ENCODE measurements at regions not wholly inside any gene's neighbourhood (a gene's known extent, or its start where the extent isn't known, plus 50 kb on each side); places are given as distances from the start of the nearest gene placed in this dataset.
"Not testable (repeated sequence)": the region's sequence is repeated elsewhere in the genome, so short reads cannot be mapped to it uniquely, and the experiment has no call there.

DNA sequence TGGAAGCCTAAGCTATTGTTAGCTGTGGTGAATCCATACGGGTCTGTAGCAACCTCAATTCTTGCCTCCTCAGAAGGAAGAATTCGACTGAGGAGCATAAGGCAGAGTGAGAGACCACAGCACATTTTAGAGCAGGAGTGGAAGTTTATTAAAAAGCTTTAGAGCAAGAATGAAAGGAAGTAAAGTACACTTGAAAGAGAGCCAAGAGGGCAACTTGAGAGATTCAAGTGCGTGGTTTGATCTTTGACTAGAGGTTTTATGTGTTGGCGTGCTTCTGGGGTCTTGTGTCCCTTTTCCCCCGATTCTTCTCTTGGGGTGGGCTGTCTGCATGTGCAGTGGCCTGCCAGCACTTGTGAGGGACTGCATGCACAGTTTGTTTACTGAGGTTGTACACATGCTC lies 880.6 kb upstream of the INTU start:
- DNase-seq, result peak in 1 of 14 donors; percentile 1

DNA sequence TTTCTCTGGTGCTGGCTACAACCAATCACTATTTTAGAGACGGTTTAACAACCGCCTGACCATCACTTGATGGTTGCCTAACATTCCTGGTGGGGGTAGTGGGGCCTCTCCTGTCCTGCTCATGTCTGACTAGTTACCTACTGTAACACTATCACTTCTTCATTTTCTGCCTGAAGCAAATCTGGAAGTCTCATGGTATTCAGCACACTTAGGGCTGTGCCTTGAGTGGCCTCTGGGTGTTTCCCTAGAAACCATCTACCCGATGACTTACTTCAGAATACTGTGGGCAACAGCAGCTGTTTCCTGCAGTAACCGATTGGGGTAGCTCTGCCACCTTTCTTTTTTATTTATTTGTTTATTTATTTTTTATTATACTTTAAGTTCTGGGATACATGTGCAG lies 880.1 kb upstream of the INTU start:
- DNase-seq, result no peak

DNA sequence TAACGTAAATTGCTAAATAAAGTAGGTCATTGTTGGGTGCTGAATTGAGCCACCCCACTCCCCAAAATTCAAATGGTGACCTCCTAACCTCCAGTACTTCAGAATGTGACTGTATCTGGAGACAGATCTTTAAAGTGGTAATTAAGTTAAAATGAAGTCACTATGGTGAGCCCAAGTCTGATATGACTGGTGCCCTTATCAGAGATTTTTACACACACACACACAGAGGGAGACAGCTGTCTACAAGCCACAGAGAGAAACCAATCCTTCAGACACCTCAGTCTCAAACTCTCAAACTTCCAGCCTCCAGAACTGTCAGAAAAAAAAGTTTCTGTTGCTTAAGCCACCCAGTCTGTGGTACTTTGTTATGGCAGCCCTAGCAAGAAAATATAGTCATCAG lies 879.2 kb upstream of the INTU start:
- DNase-seq, result no peak

DNA sequence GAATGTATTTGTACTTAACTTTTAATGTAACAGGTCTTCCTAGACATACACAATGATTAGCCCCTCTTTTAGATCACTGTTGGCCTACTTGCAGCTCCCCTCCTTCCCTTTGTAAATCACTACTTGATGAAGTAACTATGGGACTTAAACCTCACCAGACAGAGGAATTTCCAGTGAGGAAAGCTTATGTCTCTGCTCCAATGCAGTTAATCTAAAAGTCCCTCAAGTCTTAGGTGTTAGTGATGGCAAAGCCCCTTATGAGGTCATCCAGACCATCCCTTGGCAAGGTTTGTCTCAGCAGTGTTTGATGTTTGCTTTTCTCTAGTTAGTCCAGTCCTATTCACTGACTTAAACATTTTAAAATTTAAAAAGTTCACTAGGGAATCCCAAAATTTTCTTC lies 877.3 kb upstream of the INTU start:
- no peak for DNase-seq

DNA sequence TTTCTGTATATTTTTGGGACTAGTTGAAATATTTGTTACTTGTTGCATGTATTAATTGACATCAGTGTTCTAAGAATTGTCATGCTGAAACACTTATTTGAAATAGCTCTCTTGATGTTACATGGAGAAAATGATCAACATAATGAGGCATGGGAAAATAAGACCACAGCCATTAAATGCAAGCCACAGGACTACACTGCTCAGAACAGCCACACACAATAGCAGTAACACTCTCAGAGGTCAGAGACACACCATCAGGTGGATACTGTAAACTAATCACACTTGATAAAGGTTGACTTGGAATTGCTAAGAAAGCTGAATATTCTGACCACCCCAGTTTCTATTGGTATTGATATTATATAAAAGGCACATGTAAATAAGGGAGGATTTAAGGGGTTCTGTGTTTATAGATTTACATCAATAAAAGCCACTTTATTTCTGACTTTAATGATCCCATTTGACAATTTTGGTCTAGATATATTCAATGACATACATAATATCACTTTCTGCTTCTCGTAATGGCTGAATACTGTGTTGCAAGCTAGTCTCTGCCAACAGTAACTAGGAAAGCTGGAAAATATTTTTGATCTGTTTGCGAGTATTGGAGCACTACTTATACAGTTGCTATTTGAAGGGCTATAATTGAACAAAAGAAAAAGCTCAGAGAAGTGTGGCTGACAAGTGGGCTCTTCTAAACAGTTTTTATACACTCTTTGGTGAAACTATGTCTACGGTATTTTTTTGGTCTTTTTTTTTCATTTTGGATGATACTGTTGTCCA lies 876.5 kb upstream of the INTU start:
- no peak for DNase-seq

DNA sequence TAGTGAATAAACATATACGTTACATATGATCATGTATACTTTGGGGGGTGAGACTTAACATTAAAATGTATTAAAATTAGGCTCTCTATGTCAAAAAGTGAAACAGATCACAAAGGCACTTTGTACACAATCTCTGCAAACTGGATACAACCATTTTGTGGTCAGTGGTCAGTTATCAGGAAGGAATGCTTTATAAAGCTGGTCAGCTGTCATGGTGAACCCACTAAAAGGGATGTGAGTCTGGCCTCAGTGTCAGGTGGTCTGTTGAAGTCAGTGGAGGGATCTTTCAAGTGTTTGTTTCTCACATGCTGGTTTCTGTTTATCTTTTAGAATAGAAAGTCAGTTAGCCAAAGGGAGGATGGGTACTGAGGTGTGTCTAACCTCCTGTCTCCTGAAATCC lies 875.5 kb upstream of the INTU start:
- no peak for DNase-seq

DNA sequence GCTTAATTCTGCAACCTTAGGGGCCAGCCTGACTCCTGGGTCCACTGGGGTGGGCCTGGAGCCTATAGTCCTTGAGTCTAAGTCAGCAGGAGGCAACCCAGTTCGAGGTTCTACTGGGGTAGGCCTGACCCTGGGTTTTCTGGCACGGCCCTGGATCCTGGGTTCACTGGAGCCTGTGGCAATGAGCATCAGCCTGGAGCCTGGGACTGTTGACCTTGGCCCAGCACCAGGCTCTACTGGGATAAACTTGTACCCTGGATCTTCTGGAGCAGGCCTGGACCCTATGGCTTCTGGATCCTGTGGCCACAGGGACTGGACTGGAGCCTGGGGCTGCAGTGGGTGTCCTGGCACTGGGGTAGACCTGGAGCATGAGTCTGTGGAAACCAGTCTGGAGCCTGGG lies 874.3 kb upstream of the INTU start:
- no peak for DNase-seq

DNA sequence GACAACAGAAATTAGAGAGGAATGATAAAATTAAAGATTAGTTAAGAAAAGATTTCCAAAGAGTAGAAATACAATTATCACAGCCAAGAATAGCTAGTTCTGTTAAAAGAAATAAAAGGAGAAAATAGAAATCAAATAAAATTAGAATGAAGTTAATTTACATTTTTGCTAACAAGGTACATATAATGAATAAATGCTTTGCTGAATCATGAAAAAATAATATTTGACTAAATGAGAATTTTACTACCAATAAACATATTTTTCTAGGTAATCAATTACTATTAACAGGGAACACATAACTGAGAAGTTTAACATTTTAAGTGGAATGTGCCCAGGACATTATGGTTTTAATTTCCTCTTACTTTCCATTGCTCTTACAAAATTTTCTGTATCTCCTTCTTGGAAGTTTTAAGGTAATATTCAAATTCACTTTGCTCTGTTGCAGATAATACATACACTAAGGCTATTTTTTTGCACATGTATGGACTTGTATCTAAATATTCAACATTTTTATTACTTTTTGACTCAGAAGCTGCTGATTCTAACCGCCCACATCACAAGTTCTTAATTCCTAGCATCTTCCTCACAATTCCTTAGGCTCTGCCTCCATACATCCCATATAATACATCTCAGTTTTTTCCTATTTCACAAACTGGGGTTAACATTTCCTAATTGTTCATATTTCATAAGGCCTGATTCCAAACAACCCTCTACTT lies 870.7 kb upstream of the INTU start:
- no peak for DNase-seq

DNA sequence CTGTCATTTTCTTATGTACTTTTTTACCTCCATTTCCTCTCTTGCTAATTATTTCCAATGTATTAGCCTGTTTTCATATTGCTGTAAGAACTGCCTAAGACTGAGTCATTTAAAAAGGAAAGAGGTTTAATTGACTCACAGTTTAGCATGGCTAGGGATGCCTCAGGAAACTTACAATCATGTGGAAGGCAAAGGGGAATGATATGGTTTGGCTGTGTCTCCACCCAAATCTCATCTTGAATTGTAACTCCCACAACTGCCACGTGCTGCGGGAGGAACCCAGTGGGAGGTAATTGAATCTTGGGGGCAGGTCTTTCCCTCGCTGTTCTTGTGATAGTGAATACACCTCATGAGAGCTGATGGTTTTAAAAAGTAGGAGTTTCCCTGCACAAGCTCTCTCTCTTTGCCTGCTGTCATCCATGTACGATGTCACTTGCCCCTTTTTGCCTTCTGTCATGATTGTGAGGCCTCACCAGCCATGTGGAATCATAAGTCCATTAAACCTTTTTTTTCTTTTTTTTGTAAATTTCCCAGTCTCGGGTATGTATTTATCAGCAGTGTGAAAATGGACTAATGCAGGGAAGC lies 870.0 kb upstream of the INTU start:
- no peak for DNase-seq

DNA sequence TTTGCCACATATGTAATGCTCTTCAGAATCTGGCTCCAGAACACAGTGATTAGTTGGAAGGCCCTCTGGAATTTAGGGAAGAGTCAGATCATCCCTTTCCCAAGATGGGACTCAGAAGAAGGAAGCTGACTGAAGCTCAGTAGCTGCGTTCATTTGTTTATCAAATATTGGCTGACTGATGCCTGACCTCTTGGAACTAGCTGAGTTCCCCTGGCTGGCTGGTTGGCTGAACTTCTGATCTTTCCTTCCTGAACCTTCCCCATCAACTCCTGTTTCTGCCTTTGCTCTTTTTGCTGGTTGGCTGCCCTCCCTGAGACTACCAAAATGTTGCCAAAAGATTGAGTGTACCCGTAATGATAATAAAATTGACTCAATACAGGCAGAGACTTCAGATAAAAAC lies 866.5 kb upstream of the INTU start:
- DNase-seq, result no peak

DNA sequence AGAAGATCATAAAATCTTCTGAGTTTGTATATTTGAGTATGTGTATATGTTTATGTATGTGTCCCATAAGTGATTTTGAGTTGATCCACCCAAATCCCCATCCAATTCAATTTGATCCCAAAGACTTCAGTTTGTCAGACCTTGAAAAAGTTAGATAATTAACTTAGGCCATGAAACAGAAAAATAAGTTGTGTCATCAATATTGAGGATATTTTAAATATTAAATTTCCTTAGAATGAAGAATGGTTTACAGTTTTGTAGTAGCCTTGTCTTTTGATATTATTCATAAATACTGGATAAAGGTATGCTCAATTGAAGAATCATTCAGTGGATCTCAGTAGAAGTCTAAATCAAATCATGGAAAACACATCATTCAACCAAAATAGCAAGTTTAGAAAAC lies 864.4 kb upstream of the INTU start:
- no peak for DNase-seq

DNA sequence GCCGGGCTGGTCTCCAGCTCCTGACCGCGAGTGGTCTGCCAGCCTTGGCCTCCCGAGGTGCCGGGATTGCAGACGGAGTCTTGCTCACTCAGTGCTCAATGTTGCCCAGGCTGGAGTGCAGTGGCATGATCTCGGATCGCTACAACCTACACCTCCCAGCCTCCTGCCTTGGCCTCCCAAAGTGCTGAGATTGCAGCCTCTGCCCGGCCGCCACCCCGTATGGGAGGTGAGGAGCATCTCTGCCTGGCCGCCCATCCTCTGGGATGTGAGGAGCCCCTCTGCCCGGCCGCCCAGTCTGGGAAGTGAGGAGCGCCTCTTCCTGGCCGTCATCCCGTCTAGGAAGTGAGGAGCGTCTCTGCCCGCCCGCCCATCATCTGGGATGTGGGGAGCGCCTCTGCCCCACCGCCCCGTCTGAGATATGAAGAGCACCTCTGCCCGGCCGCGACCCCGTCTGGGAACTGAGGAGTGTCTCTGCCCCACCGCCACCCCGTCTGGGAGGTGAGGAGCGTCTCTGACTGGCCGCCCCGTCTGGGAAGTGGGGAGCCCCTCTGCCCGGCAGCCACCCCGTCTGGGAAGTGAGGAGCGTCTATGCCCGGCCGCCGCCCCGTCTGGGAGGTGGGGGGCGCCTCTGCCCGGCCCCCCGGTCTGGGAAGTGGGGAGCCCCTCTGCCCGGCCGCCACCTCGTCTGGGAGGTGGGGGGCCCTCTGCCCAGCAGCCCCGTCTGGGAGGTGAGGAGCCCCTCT lies 861.8 kb upstream of the INTU start:
- DNase-seq, result not testable (repeated sequence)

DNA sequence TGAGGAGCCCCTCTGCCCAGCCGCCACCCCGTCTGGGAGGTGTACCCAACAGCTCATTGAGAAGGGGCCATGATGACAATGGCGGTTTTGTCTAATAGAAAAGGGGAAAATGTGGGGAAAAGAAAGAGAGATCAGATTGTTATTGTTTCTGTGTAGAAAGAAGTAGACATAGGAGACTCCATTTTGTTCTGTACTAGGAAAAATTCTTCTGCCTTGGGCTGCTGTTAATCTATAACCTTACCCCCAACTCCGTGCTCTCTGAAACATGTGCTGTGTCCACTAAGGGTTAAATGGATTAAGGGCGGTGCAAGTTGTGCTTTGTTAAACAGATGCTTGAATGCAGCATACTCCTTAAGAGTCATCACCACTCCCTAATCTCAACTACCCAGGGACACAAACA lies 861.1 kb upstream of the INTU start:
- not testable (repeated sequence) for DNase-seq

DNA sequence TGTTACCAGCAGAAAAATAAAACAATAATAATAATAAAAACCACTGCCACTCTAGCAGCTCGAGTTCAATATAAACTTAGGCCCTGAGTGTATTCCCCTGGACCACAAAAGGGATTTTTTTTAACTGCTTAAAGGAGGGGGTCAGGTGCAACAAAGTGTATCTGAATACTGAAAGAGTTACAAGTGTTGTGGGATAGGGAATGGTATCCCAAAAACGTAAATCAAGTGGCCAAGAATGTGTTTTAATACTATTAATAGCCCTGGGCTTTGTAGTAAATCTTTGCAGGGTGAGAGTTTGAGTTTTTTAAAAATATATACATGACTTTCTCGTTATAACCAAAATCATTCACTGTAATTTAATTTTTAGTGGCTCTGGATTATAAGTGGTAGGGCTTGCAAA lies 860.1 kb upstream of the INTU start:
- no peak for DNase-seq

DNA sequence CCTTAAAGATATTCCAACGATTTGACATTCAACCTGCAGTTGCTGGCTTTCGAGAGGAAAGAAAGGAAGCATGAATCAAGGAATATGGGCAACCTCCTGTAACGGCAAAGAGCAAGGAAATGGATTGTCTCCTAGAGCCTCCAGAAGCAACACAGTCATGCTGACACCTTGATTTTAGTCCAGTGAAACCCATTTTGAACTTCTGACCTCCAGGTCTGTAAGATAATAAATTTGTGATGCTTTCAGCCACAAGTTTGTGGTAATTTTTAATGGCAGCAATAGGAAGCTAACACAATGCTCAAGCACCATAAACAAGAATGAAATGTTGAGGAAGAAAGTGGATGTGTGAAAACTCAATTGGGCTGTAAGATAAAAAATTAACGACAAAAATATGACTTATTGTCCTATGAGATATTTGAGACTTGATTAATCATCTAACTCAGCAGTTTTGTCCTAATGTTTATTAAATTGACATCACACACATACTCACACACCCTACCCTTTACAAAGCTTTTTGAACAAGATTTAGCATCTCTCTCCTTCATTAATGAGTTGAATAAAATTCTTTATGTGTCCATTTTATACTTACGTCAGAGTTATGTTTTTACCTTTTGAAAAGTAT lies 857.2 kb upstream of the INTU start:
- no peak for DNase-seq

DNA sequence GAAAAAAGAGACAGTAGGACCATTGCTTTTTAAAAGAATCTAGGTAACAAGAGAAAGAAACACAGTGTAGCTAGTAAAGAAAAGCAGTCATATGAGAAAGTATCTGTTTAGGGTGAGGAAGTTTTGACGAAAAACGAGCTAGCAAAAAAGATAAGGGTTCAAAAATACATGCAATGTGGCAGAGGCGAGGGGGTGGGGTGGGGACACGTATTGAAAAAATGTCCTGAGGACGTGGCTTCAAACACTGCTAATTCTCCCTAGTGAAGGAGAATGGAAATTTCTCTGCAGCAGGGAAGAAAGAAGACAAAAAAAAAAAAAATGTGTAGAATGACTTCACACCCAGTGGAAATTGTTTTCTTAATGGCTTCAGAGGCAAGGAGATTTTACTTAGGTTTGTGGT lies 856.4 kb upstream of the INTU start:
- DNase-seq, result no peak

DNA sequence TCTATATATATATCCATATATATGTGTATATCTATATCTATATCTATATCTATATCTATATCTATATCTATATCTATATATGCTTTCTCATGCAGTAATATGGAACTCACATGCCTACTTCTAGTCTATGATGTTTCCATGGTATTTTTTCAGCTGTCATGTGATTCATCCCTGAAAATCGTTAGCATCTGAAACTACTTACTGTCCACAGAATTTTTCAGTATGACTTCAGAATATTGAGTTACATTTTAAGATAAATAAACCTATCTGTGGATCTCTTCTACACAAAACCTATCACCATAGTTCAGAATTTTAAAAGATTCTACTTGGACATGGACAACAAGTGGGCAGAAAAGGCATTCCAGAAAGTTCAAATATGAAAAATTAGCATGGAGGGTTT lies 855.1 kb upstream of the INTU start:
- DNase-seq, result no peak

DNA sequence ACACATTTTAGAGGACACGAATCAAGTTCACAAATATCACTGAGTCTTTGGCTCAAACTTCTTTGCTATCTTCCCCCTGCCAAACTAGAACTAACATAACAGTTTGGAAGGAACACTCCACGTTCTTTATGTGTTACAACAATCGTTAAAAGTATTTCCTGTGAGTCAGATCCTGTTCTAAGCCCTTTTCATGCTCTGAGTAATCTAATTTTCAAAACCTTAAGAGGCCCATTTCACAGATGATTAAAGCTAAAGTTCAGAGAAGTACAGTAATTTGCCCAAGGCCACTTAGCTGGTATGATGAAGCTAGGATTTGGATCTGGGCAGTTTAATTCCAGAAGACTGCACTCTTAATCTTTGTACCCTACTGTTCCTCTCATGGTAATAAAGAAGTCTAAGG lies 854.4 kb upstream of the INTU start:
- DNase-seq, result no peak

DNA sequence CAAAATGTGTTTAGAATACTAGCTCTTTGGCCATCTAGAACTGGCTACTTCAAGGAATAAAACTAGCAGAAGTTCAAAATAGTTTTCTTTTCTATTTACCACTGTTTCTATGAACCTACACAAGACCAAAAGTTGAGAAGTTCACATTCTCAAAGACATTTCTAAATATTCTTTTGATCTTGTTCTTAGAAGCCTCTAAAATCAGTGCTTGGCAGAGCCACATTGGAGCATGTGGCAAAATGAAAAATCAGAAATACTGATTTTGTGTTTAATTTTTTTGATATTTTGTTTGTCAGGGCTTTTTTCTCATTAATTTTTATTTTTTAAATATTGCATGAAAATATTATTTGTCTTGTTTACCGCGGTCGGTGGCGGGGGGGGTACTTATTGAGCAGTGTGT lies 853.8 kb upstream of the INTU start:
- DNase-seq, result no peak

DNA sequence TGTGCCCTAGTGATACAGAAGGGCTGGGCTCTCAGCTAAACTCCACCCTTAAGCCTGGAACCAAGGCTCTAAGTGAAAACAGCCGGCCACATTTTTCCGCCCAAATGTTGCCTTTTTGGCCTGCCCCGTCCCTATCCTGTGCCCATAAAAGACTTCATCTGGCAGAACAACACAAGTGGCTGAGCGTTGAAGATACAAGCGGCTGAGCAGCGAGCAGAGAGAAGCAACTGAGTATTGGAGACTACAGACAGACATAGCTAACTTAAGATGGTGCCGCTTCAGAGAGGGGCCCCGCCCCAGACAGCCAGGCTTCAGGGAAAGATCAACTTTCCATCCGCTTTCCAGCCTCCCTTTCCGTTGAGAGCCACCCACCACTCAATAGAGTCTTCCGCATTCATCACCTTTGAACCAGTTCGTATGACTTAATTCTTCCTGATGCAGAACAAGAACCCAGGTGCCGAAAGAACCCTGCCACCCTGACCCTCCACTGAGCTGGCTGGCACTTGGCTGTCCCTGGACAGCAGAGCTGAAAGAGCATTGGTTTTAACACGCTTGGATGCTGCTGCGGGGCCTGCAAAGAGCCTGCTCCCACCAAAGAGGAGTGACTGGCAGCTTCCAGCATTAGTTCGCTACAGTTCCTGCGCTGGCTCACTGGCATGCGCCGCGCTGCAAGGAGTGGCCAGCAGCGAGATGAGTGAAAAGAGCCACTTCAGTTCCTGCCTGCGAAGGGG lies 853.2 kb upstream of the INTU start:
- no peak for DNase-seq

DNA sequence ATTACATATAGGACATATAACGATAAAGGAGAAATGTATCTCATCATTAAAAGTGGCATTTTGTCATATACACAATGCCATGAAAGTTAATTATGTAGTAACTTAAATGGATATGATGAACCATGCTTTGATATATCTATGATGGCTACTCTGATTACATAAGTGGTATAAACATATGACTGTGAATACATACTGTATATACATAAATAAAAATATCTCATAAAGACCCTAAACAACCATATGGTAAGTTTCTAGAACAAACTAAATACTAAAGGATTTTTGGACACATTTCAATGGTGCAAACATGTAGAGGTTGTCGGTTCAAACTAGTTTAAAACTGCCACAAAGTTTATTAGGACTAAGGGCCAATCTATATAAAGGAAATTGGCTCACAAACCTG lies 849.6 kb upstream of the INTU start:
- no peak for DNase-seq

DNA sequence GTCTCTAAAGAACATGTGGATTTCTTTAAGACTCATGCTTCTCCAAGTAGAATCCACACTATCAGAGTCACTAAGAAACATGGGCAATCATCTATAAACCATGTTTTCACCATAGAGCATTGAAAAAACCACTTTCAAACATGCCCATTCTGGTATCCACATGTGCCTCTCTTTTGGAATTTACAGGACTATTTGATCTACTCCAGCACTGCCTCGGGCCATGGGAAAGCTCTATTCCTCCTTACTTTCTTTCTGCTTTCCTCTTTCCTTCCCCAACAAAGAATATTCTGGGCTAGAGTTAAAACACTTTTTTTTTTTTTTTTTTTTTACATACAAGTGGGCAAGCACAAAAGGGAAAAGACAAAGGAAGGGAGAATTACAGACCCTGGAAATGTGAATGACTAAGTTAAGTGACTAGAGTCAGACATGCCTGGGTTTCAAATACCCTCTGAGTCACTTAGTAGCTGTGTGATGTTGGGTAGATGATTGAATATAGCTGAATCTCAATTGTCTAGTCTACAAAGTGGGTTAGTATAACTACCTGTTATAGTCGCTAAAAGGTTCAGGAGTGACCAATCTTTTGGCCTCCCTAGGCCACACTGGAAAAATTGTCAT lies 847.7 kb upstream of the INTU start:
- no peak for DNase-seq

All from C1 segment of cervical spinal cord (tissue), 14 donors.